ENCODE measurements at regions not wholly inside any gene's neighbourhood (a gene's known extent, or its start where the extent isn't known, plus 50 kb on each side); places are given as distances from the start of the nearest gene placed in this dataset.

- no peak for TF ChIP-seq ZNF800 (CRISPR knock-in tag; IDR thresholded peaks at IDR 0.05)
- no peak for TF ChIP-seq ARNT (IDR thresholded peaks at IDR 0.05)
- peak; percentile 20; the same call in 1 of the 2 replicates for TF ChIP-seq BCL6 (CRISPR knock-in tag; IDR thresholded peaks at IDR 0.05)
- no peak for TF ChIP-seq FOXP1 (IDR thresholded peaks at IDR 0.05)
- TF ChIP-seq FOXP1 (CRISPR knock-in tag; IDR thresholded peaks at IDR 0.05), result peak; percentile 25; the same call in 1 of the 2 replicates
- no peak for TF ChIP-seq MBNL3 (CRISPR knock-in tag; conservative IDR thresholded peaks at IDR 0.05)
- TF ChIP-seq HNF4A (CRISPR knock-in tag; IDR thresholded peaks at IDR 0.05), result no peak
- TF ChIP-seq NKX3-1 (CRISPR knock-in tag; IDR thresholded peaks at IDR 0.05), result no peak
- no peak for TF ChIP-seq THAP11 (CRISPR knock-in tag; IDR thresholded peaks at IDR 0.05)
- TF ChIP-seq ZNF343 (CRISPR knock-in tag; IDR thresholded peaks at IDR 0.05), result no peak
- TF ChIP-seq RERE (CRISPR knock-in tag; IDR thresholded peaks at IDR 0.05; ENCODE audit: low read depth), result peak; percentile 64; the same call in 1 of the 2 replicates
- peak; percentile 18; the same call in 1 of the 2 replicates for TF ChIP-seq NFIC (IDR thresholded peaks at IDR 0.05; ENCODE audit: low read length)
- TF ChIP-seq GATA4 (IDR thresholded peaks at IDR 0.05; ENCODE audit: borderline replicate concordance, low read depth), result peak; percentile 56; the same call in 1 of the 2 replicates
- TF ChIP-seq SNAI1 (CRISPR knock-in tag; IDR thresholded peaks at IDR 0.05; ENCODE audit: borderline replicate concordance), result no peak
- TF ChIP-seq ARID4A (CRISPR knock-in tag; IDR thresholded peaks at IDR 0.05; ENCODE audit: borderline replicate concordance), result no peak
- no peak for TF ChIP-seq ZNF687 (CRISPR knock-in tag; IDR thresholded peaks at IDR 0.05)
These were observed 527.0 kb downstream of the RAB28 start (continued) for GRCh38 chr4:12957108-12957507.

Measured in HepG2 (cell line).